Esophagus squamous epithelium (tissue), 4 donors: ENCODE measurements at regions not wholly inside any gene's neighbourhood (a gene's known extent, or its start where the extent isn't known, plus 50 kb on each side); places are given as distances from the start of the nearest gene placed in this dataset.
"Not testable (repeated sequence)": the region's sequence is repeated elsewhere in the genome, so short reads cannot be mapped to it uniquely, and the experiment has no call there.

Experiments used
- CTCF ChIP-seq, 6 experiments: fragments of 450-650 bp in 4 of 6; fragments of 200-600 bp in 2 of 6; sonication (generic) in 2 of 6; IDR thresholded peaks; one replicate each; pipeline ENCODE4 v1.5.1; 2016 to 2019; ENCODE audit warnings: antibody characterized with exemption in 6 of 6, mild to moderate bottlenecking in 4 of 6, moderate library complexity in 4 of 6
- POLR2A ChIP-seq, 4 donors: fragments of 450-650 bp; IDR thresholded peaks; one replicate each; pipeline ENCODE4 v1.6.1; 2017; ENCODE audit warnings: antibody characterized with exemption in 4 of 4, mild to moderate bottlenecking in 4 of 4, moderate library complexity in 3 of 4

- TF ChIP-seq POLR2A, CTCF (IDR thresholded peaks at IDR 0.05): not testable (repeated sequence)
Measured at GRCh38 chr17:51367836-51368235, 107.5 kb downstream of the UTP18 start.
